Testis (tissue), 2 donors: ENCODE measurements at regions not wholly inside any gene's neighbourhood (a gene's known extent, or its start where the extent isn't known, plus 50 kb on each side); places are given as distances from the start of the nearest gene placed in this dataset.
"Not testable (repeated sequence)": the region's sequence is repeated elsewhere in the genome, so short reads cannot be mapped to it uniquely, and the experiment has no call there.

Source experiments
- DNase-seq: peaks from one replicate; pipeline ENCODE4 v3.0.0-alpha.2; 2019
- H3K27ac ChIP-seq, 2 donors: fragments of 200-600 bp; sonication (generic); one replicate each; pipeline ENCODE4 v1.5.1; 2019
- H3K27me3 ChIP-seq: fragments of 200-600 bp; sonication (generic); one replicate; pipeline ENCODE4 v1.5.1; 2019
- H3K36me3 ChIP-seq: fragments of 200-600 bp; sonication (generic); one replicate; pipeline ENCODE4 v1.5.1; 2017; ENCODE audit warnings: low read depth; ENCODE audit errors: missing control alignments
- H3K4me1 ChIP-seq: fragments of 200-600 bp; sonication (generic); one replicate; pipeline ENCODE4 v1.5.1; 2019
- H3K4me3 ChIP-seq, 2 donors: fragments of 200-600 bp; sonication (generic); one replicate each; pipeline ENCODE4 v1.5.1; 2017 to 2019
- H3K9me3 ChIP-seq: fragments of 200-600 bp; sonication (generic); one replicate; pipeline ENCODE4 v1.5.1; 2017
- POLR2A ChIP-seq: fragments of 450-650 bp; IDR thresholded peaks from one replicate; pipeline ENCODE4 v1.6.1; 2017; ENCODE audit warnings: antibody characterized with exemption, mild to moderate bottlenecking, moderate library complexity
- WGBS, 2 donors: methylation state at CpG; one replicate each; pipeline ENCODE4 v1.1.5; 2018; 5-methylcytosine and 5-hydroxymethylcytosine counted together
- intact Hi-C: fragments of 100-400 bp; cut with DNase I; formaldehyde crosslinking; loops from one replicate; pipeline ENCODE4 v1.15.1; 2023; ENCODE audit warnings: low total_unique reads
- TF ChIP-seq, protein P1 (sequence below), 3 experiments: fragments of 450-650 bp in 2 of 3; fragments of 200-600 bp in 1 of 3; sonication (generic) in 1 of 3; IDR thresholded peaks; one replicate each; pipeline ENCODE4 v1.5.1; 2016 to 2019; ENCODE audit warnings: antibody characterized with exemption in 3 of 3, mild to moderate bottlenecking in 2 of 3, moderate library complexity in 1 of 3

DNA sequence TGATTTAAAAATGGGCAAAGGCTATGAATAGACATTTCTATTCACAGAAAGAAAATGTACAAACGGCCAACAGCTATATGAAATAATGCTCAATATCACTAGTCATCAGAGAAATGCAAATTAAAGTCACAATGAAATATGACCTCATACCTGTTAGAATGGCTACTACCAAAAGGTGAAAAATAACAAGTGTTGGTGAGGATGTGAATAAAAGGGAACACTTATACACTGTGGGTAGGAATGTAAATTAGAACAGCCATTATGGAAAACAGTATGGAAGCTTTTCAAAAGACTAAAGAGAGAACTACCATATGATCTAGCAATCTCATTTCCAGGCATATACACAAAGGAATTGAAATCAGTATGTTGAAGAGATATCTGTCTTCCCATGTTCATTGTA, 118.9 kb upstream of the SPOPL start:
- 74 to 88% methylated on average over 1 of the region's 1 CpG for WGBS, 2 donors
- H3K9me3 ChIP-seq: no peaks in the 10 kb centered on the region
- TF ChIP-seq, protein P1, sequence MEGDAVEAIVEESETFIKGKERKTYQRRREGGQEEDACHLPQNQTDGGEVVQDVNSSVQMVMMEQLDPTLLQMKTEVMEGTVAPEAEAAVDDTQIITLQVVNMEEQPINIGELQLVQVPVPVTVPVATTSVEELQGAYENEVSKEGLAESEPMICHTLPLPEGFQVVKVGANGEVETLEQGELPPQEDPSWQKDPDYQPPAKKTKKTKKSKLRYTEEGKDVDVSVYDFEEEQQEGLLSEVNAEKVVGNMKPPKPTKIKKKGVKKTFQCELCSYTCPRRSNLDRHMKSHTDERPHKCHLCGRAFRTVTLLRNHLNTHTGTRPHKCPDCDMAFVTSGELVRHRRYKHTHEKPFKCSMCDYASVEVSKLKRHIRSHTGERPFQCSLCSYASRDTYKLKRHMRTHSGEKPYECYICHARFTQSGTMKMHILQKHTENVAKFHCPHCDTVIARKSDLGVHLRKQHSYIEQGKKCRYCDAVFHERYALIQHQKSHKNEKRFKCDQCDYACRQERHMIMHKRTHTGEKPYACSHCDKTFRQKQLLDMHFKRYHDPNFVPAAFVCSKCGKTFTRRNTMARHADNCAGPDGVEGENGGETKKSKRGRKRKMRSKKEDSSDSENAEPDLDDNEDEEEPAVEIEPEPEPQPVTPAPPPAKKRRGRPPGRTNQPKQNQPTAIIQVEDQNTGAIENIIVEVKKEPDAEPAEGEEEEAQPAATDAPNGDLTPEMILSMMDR (IDR thresholded peaks at IDR 0.05): no peak
- TF ChIP-seq POLR2A: no peak

GRCh38 chr2:138386191-138386590, 115.4 kb upstream of the SPOPL start:
- WGBS, 2 donors: 93% methylated on average over 9 of the region's 9 CpGs
- H3K4me3 ChIP-seq, H3K36me3 ChIP-seq, DNase-seq, H3K4me1 ChIP-seq, intact Hi-C loops, H3K9me3 ChIP-seq, H3K27me3 ChIP-seq, H3K27ac ChIP-seq: not testable (repeated sequence)

More for the DNA sequence above, 118.9 kb upstream of the SPOPL start:
- H3K36me3 ChIP-seq: no peaks in the 10 kb centered on the region
- no peaks in the 10 kb centered on the region for H3K4me1 ChIP-seq
- H3K27ac ChIP-seq: no peak overlapping the region
- intact Hi-C loops: no loop called here
- DNase-seq: no peak
- H3K4me3 ChIP-seq: no peak overlapping the region
- no peaks in the 10 kb centered on the region for H3K27me3 ChIP-seq

DNA sequence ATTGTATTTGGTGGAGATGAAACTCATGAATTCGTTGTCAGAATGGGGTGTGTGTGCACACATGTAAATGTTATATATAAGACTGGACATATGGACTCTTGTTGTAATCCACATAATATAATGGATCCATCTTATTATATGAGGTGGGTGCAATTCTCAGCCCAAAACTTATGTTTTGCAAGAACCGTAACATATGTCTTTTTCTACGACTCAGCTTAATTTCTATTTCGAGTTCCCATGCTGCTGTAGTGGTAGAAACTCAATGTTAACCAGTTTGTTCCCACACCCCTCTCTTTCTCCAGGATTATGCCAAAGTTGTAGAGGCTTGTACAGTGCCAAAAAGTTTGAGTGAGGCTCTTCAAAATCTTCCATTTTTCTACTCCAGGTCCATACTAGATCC, 112.5 kb upstream of the SPOPL start:
- WGBS, 2 donors: 88 to 92% methylated on average over 4 of the region's 4 CpGs
- Histone ChIP-seq H3K27me3 (no peaks in the 10 kb centered on the region), H3K27ac (no peak overlapping the region), H3K9me3 (no peaks in the 10 kb centered on the region), H3K36me3 (no peaks in the 10 kb centered on the region), H3K4me3 (no peak overlapping the region), H3K4me1 (no peaks in the 10 kb centered on the region)
- TF ChIP-seq POLR2A: no peak
- TF ChIP-seq, protein P1 (IDR thresholded peaks at IDR 0.05): no peak
- no peak for DNase-seq
- intact Hi-C loops: no loop called here

DNA sequence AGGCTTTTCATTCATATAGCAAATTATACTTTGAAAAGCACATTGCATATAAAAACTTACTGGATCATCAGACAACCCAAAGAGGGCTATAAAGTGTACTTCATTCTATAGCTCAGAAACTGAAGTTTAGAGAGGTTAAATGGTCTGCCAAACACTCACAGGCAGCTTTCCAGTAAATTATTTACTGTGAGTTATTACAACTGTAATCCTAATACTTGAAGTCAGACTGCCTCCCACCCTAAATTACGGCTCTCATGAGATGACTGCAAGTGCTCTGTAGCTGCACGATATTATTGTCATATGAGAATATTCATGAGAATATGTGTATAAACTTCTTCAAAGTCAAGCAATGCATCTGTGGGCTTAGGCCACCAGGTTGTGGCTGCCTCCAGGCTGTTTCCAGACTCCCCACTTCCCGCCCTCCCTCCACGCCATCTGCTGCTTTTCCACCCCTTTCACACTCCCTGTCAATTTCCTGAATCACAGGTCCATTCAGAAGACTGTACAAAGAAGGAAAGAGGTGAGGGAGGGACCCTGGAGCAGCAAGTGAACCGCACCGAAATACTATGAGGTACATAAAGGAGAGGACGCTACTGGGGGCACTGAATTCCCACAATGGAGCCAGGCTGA, 111.1 kb upstream of the SPOPL start:
- H3K36me3 ChIP-seq: no peaks in the 10 kb centered on the region
- DNase-seq: no peak
- TF ChIP-seq, protein P1 (IDR thresholded peaks at IDR 0.05): no peak
- no peak for TF ChIP-seq POLR2A
- H3K9me3 ChIP-seq: no peaks in the 10 kb centered on the region
- H3K27me3 ChIP-seq: no peaks in the 10 kb centered on the region
- H3K4me3 ChIP-seq: no peak overlapping the region
- H3K4me1 ChIP-seq: no peaks in the 10 kb centered on the region
- intact Hi-C loops: no loop called here
- WGBS, 2 donors: 88% methylated on average over 7 of the region's 7 CpGs
- H3K27ac ChIP-seq: no peak overlapping the region

- TF ChIP-seq POLR2A: no peak
- TF ChIP-seq, protein P1 (IDR thresholded peaks at IDR 0.05): no peak
- Histone ChIP-seq H3K27ac (no peak overlapping the region), H3K36me3 (no peaks in the 10 kb centered on the region), H3K4me3 (no peak overlapping the region), H3K4me1 (no peaks in the 10 kb centered on the region), H3K27me3 (no peaks in the 10 kb centered on the region), H3K9me3 (no peaks in the 10 kb centered on the region)
- intact Hi-C loops: no loop called here
- WGBS, 2 donors: 91 to 94% methylated on average over 5 of the region's 5 CpGs
- no peak for DNase-seq
Measured at GRCh38 chr2:138391946-138392345, 109.6 kb upstream of the SPOPL start.
